ENCODE measurements at regions not wholly inside any gene's neighbourhood (a gene's known extent, or its start where the extent isn't known, plus 50 kb on each side); places are given as distances from the start of the nearest gene placed in this dataset.

- TF ChIP-seq CTCF (IDR thresholded peaks at IDR 0.05) (no peak), SIN3A (IDR thresholded peaks at IDR 0.05; ENCODE audit: borderline replicate concordance, low read depth, low read length) (no peak), RAD21 (IDR thresholded peaks at IDR 0.05; ENCODE audit: low read length) (no peak), REST (IDR thresholded peaks at IDR 0.05; ENCODE audit: low read depth, low read length) (no peak), JUND (IDR thresholded peaks at IDR 0.05) (no peak), POLR2AphosphoS5 (IDR thresholded peaks at IDR 0.05; ENCODE audit: low read depth, low read length) (no peak), SMC3 (IDR thresholded peaks at IDR 0.05; ENCODE audit: low read depth, low read length) (no peak), MAX (IDR thresholded peaks at IDR 0.05; ENCODE audit: low read depth) (no peak), RXRA (IDR thresholded peaks at IDR 0.05; ENCODE audit: borderline replicate concordance, low read depth) (no peak), TAF1 (IDR thresholded peaks at IDR 0.05; ENCODE audit: borderline replicate concordance, low read depth, low read length) (no peak), RFX5 (IDR thresholded peaks at IDR 0.05; ENCODE audit: low read length) (no peak)
These were observed 97.3 kb downstream of the MRPL36 start for GRCh38 chr5:1702318-1702717.
